NT2/D1 (cell line): ENCODE measurements at regions not wholly inside any gene's neighbourhood (a gene's known extent, or its start where the extent isn't known, plus 50 kb on each side); places are given as distances from the start of the nearest gene placed in this dataset.

Source experiments
- SUZ12 ChIP-seq: IDR thresholded peaks from 2 replicates; pipeline ENCODE4 v1.6.1; 2011; ENCODE audit not compliant: insufficient read length, insufficient read depth; ENCODE audit errors: extremely low read depth
- YY1 ChIP-seq: IDR thresholded peaks from 2 replicates; pipeline ENCODE4 v1.6.1; 2011; ENCODE audit not compliant: insufficient read length, insufficient read depth
- ZNF274 ChIP-seq: IDR thresholded peaks from 2 replicates; pipeline ENCODE4 v1.6.1; 2011; ENCODE audit warnings: mild to moderate bottlenecking, low read depth, low read length

GRCh38 chr1:233512538-233512937 lies 101.4 kb upstream of the KCNK1 start:
- TF ChIP-seq ZNF274 (no peak), YY1 (no peak), SUZ12 (no peak)
